C4-2B (cell line): ENCODE measurements at regions not wholly inside any gene's neighbourhood (a gene's known extent, or its start where the extent isn't known, plus 50 kb on each side); places are given as distances from the start of the nearest gene placed in this dataset.

Source experiments
- ZFX ChIP-seq: fragments of 450-650 bp; IDR thresholded peaks from 2 replicates; pipeline ENCODE4 v1.6.1; 2017
- TF ChIP-seq, protein P1 (sequence below): fragments of 450-650 bp; conservative IDR thresholded peaks from 2 replicates; pipeline ENCODE4 v1.5.1; 2017; ENCODE audit warnings: mild to moderate bottlenecking

DNA sequence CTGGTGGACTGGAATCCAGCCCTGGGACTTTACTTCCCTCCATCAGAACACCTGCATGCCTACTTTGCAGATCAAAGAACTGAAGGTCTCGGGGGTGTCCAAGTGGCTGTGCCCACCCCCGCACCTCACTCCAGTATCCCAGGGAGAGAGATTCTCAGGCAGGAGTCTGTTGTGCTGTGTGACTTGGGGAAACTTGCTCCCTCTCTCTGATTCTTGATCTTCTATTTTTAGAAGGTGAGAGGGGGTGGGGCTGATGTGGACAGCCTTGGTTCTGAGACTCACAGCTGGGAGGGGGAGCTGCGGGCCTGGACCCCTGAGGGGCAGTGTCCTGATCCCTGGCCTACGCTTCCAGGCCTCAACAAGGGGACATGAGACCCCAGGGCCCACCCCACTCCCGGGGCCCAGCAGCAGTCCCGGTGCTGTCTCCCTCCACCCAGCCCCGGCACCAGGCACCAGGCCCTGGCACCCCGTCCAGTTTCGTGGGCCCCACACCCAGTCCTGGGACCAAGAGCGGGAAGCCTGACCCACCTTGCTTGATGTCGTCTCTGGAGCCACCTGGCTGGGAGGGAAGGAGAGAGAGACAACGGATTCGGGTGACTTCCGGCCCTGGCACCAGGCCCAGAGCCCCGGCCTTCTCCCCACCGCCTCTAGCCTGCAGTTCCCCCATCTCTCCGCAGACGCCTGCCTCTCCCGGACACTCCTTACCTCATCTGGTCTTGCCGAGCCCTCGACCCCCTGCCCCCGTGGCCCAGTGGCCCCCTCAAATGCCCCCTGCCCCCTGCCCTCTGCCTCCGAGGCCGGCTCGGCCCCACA lies 74.0 kb upstream of the SPTLC1 start:
- TF ChIP-seq, protein P1, sequence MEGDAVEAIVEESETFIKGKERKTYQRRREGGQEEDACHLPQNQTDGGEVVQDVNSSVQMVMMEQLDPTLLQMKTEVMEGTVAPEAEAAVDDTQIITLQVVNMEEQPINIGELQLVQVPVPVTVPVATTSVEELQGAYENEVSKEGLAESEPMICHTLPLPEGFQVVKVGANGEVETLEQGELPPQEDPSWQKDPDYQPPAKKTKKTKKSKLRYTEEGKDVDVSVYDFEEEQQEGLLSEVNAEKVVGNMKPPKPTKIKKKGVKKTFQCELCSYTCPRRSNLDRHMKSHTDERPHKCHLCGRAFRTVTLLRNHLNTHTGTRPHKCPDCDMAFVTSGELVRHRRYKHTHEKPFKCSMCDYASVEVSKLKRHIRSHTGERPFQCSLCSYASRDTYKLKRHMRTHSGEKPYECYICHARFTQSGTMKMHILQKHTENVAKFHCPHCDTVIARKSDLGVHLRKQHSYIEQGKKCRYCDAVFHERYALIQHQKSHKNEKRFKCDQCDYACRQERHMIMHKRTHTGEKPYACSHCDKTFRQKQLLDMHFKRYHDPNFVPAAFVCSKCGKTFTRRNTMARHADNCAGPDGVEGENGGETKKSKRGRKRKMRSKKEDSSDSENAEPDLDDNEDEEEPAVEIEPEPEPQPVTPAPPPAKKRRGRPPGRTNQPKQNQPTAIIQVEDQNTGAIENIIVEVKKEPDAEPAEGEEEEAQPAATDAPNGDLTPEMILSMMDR: no peak
- no peak for TF ChIP-seq ZFX
